OCI-M2 (cell line): ENCODE measurements at regions not wholly inside any gene's neighbourhood (a gene's known extent, or its start where the extent isn't known, plus 50 kb on each side); places are given as distances from the start of the nearest gene placed in this dataset.

ENCODE experiments used
- DNase-seq: peaks from one replicate; lab custom pipeline; 2025; ENCODE audit not compliant: unreplicated experiment; lab: John Stamatoyannopoulos, UW

DNA sequence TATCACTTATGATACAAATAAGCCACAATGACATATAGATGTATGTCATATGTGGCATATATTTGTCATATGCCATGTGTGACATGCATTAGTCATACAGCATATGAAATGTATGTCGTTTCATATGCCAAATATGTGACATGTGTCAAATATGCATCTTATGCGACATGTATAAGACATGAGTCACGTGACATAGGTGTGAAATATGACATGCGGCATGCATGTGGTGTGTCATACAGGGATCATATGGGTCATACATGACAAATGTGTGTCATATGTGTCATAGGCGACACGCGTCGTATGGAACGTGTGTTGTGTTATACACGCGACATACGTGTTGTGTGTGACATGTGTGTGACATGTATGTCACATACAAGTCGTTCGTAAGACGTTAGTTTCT is 2154.0 kb upstream of the PIK3C3 start:
- no peak for DNase-seq

DNA sequence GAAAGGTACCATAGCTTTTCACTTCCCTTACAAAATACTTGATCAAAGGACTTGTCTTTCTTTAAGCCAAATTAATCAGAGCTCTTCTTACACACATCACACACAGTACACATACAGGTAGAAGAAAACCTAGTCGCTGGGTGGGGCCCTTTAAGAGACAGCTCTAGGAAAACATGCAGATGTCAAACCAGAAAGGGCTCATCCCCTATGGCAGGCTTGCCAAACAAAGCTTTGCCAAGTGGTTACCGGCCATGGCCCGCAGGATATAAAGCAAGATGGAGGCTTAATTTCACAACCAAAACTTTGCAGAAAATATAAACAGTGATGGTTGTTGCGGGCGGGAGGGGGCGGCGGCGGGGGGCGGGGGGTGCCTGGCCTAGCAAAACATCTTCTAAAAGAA is 2156.0 kb upstream of the PIK3C3 start:
- no peak for DNase-seq

DNA sequence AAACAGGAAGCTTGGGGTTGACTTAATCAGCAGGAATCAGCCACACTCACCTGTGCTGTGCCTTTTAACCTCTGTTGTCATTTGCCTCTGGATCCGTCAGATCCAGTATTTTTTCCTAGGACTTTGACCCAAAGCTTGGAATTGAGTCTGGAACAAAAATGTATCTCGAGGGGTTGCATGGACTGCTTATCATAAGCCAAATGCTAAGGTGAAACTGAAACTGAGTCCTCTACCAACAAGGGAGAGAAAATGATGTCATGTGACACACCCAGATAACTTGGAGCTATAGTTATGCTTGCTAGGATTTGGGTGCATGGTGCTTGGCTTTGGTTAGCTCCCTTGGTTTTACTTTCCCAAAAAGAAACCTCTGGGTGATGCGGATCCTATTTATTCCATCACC is 2158.6 kb upstream of the PIK3C3 start:
- no peak for DNase-seq

DNA sequence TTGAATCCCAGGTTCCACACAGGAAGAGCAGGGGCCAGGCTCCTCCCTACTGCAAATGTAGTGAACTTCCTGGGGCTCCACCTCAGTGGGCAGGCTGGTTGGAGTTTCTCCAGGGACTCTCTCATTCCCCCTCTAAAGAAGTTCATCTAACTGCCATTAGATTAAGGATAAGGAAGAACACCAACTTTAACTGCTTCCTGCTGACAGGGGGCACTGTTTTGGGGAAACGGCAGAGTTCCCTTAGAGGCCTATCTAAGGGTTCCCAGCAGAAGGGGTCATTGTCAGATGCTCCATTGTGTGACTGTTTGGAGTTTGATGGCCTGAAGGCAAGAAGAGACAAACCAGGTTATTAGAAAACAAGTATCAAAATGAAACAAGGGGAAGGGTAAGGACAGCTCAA is 2159.7 kb upstream of the PIK3C3 start:
- DNase-seq: no peak

DNA sequence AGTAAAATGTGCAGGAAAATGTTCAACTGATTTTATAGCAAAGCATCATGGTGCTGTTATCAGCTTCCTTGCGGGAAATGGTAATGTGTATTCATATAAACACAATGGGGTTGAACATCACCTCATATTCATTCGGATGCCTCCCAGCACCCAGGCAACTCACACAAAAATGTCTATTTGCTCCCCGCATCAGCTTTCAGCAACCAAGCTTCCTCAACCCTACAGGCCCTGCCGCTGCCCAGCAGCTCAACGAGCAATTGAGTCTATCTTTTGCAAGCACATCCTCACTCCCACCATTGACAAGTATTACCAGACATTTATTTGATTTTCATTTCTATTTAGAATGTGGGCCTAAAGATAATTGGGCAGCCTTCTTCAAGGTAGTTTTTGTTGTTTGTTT is 2161.4 kb upstream of the PIK3C3 start:
- no peak for DNase-seq

DNA sequence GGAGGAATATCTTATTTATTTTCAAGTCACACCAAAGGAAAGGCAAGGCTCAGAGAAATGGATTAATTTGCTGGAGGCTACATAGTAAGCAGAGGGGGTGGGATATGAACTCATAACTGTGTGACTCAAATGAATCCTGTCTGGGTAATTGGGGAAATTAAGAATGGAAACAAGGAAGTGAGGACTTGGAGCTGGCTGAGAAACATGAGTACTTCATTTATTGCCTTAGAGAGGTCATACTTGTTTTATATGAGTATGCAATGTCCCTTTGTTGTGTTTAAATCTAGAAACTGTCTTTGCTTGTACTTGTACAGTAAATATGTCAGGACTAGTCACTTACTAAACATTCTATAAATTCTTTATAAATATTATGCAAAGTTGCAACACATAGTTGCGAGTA is 2166.7 kb upstream of the PIK3C3 start:
- no peak for DNase-seq

DNA sequence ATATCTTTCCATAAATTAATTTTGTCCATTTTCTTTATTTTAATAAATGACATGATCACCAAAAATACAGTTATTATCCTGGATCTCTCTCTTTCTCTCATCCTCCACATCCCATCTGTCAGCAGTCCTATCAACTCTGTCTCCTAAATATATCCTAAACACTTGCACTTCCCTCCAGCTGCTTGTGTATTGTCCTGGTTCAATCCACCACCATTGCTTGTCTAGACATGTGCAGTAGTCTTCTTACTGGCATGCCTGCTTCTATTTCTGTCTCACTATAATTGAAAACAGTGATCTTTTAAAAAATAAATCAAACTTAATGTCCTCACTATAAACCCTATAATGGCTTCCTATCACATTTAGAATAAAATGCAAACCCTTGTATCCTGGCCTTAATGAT is 2168.6 kb upstream of the PIK3C3 start:
- no peak for DNase-seq

DNA sequence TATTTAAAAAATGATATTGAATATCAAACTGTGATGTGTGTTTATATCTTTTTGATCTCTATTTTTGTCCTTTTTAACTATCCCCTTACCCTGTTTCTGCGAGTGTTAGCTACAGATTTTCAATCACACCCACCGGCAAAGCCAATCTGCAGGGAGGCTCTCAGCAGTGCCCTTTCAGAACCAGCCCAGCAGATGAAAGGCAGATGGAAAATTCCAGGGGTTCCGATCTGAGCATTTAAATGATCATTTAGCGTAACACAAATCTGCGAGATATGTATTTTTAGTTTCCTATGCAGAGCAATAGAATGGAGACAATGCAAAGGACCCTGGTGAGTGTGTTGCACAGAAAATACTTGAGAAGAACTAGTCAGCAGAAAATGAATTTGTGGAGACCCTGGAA is 2170.5 kb upstream of the PIK3C3 start:
- no peak for DNase-seq

DNA sequence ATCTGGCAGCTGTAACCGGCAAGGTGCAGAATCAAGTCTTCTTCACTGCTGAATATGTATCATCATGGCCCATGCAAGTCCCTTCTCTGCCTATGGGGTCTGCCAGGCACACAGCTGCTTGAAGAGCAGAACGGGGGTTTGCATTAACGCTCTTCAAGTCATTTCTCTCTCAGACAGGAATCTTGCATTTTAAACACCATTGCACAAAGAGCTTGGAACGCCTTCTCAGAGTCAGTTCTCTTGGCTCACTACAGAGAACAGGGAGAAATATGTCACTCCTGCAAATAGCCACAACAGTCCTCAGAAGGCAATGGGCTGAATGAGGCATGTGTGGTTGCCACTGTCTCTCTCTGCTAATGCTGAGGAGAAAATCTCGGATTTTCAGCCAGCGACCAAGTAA is 2173.5 kb upstream of the PIK3C3 start:
- DNase-seq: no peak

DNA sequence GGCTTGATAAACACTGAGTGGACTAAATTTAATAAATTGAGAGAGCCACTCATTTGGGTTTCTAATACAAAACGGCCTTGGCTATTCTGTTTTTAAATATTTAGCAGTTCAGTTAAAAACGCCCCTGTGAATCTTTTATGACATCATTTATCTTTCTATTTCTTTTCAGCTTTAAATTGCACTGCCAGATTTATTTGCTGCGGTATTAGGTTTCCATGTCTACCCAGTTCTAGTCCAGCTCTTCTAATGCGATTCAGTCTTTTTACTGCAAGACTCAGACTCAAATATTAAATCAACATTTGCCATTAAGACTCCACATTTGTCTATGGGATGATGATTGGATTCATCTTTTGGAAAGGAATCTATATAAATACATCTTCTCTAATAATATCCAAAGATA is 2174.3 kb upstream of the PIK3C3 start:
- DNase-seq: no peak

DNA sequence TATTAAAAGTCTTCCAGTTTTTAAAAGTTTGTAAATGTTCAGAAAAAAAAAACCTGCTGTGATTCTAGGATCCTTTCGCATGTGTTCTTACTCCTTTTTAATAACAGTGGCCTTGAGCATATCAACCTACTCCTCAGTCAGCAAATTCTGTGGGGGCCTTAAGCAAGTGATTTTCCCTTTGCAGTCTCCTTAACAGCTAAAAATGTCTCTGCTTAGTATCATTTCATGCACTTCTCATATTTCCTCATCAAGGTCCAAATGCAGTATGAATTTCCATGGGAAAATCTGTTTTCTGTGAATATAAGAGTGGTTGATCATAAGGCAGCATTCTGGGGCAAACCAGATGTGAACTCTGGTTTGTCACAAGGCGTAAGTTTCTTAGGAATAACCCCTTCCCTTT is 2175.1 kb upstream of the PIK3C3 start:
- no peak for DNase-seq

DNA sequence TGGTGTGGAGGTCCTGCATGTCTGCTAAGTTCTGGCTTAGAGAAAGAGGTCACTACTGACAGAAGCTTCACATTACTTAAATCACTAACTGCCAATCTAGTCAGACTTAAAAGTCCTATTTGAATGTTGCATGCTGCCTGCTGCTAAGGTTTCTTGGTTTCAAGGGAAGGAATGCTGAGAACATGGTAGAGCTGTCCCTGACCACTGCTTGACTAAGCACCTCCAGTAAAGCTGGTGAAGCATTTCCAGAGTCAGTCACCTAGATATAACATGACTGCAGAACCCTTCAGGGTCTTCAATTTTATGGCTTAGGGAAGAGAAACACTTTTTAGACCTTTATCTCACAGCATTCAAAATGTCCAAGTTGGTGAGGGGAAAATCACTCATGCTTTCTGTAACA is 2178.3 kb upstream of the PIK3C3 start:
- DNase-seq: no peak

DNA sequence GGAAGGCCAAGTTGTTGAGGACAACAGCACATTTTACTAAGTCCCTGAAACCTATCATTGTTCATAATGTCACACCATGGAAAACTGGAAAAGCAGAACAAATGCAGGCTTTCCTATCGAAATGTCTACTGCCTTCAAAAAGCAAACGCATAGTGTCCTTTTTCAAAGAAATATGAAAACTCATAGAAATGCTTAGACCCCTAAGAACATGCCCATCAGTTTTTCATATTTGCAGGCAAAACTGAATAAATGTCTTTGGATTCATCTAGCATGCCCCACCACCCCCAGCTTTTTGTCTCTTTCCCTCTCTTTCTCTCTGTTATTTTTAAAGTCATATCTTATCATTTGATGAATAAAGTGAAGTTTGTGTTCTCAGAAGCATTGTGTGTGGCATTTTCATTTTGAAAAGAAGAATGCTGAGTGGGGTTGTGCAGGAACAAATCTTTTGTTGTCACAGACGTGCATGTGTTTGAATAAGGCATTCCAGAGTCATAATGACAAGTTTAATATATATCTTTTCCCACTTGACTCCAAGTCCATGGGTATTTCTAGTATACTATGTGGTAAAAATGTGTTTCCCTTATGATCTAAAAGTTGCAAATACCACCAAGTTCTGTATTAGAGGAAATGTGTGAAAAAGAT is 2180.0 kb upstream of the PIK3C3 start:
- DNase-seq: no peak

DNA sequence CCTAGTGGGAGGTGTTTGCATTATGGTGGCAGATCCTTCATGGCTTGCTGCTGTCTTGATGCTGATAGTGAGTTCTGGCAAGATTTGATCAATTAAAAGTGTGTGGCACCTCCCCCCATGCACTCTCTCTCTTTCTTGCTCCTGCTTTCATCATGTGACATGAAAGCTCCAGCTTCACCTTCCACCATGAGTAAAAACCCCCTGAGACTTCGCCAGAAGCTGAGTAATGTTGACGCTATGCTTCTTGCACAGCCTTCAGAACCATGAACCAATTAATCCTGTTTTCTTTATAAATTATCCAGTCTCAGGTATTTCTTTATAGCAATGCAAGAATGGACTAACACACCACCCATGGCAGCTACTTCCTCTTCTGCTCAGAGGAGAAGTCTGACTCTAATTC is 2181.4 kb upstream of the PIK3C3 start:
- no peak for DNase-seq

DNA sequence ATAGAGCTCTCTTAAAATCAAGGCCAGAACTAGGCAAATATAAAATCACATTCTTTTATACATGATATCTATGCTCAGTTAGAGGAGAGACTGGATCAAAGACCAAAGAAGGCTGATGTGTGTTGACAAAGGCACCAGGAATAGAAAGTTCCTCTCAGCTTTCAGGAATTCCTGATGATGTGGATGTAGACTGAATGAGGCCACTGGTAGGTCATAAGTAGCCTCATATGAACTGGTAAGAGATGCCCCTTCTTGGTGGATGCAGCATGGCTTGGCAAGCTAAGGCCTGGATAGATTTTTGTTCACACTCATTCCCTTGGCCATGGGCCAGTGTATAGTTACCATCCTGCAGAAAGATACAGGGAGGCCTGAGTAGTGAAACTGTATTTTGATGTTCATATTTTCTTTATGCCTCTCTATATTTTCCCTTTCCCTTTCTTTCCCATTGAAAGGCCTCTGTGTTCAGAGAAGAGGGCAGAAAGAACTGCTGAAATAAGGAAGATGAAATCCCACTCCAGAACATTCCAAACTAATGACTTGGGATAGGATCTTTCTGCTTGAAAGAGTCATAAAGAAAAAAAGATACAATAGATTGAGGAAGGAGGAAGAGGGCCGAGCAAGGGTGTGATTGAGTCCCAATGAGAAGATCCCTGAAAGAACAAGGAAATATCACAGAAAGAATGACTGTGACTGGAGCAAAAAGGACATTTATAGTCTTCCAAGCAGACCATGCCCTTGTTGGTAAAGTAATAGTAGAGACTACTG is 2182.7 kb upstream of the PIK3C3 start:
- no peak for DNase-seq

DNA sequence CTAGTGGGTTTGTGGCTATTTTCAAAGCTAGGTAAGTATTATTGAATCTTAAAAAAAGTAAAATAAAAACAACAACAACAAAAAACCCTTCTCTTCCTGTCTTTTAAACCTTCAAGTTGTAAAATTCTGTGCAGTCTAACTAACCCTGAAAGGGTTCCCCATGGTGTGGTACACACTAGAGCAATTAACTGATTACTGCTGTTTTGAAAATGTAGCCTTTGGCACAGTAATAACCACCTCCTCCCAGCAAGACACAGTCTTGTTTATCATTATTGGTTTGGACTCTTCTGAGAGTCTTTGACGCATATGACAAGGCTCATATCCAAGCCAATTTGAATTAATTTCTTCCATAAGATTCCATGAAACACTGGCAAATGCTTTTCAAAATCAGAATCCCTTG is 2184.6 kb upstream of the PIK3C3 start:
- no peak for DNase-seq

DNA sequence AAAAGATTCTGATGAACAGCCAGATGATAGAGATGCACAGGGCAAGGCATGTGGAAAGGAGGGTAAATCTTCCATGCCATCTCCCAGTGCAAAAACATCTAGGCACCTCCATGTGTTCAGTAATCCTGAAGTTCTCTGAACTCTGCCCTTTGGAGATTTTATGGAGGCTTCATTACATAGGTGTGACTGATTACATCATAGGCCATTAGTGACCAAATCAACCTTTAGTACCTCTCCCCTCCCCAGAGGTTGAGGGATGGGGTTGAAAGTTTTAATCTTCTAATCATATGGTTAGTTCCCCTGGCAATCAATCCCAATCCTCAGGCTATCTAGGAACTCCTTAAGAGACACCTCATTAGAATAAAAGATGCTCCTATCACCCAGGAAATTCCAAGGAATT is 2190.2 kb upstream of the PIK3C3 start:
- DNase-seq: no peak

DNA sequence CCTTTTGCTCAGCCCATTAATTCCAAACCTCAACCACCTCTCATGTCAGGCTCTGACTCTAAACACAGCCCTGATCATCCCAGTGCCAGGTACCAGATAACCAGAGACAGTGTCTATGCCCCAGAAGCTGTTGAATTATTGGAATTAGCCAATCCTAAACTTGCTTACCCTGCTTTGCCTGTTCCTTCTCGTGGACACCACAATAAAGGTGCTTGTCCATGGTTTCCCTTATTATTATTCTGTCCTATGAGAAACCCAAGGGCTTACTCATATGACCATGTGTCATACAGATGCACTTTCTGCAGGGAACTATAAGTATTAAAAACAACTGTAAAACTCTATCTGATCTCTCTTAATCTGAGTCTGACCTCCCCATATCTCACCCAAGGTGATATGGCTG is 2193.8 kb upstream of the PIK3C3 start:
- no peak for DNase-seq

DNA sequence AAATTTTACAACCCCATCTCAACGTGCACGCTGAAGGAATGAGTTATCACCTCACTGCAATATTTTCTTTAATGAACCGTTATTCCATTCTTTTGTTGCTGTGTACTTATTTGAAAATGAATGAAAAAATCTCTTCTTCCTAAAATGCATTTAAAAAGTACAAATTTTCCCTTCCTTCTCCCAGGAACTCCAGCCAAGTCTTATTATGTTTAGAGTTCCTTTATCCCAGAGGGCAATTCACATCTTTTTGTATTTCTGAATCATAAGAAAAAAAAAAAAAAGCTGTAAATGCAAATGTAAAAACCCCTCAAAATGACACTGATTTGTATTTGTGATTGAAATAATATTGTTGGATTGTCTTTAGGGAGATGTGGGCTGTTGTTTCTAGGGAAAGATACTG is 2194.3 kb upstream of the CELF4 start:
- DNase-seq: no peak

DNA sequence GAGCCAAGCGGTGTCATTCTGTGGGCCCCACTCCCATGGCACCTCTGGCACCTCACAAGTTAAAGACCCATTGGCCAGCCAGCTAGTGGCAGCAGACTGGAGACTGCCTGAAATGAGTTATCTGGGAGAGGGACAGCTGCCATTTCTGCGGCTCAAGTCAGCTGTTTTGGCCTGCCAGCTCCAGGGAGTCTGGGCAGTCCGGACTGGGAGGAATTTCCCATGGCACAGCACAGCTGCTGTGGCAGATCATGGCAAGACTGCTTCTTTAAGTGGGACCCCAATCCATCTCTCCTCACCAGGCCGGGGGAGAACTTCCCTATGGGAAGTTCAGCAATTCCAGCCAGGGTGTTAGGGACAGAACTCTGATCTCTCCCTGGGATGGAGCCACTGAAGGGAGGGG is 2187.6 kb upstream of the CELF4 start:
- no peak for DNase-seq

DNA sequence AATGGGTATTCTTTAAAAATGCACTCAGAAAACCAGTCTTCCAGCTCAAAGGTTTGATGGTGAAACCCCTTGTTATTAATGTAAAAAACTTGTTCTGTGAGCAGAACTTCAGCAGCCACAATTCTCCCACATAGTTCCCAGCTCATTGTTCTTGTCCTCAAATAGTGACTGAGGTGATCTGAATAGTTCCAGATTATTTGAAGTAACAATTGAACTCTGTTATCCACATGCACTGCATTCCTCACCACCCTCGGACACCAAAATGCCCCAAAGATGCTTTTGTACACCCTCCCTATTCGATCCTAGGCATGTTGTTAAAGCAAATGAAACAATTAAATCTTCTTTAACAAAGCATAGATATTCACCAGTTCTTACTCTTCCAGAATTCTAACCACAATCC is 2186.8 kb upstream of the CELF4 start:
- no peak for DNase-seq

DNA sequence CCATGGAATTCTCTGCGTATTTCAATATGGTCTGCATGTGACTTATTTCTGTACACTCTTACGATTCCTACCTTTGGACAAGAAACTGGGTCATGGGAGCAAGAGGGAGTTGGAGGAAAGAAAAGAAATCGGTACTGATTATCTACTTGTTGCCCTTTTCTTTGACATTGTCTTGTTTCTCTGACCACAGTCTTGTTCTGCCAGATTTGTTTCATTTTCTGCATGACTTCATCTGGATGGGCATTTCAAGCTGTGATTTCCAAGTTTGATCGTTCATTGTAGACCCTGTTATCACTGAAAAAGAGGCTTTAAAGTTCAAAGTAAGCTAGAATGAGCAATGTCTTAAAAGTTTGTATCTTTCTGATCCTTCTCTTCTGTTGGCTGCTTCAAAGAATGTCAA is 2186.3 kb upstream of the CELF4 start:
- no peak for DNase-seq

DNA sequence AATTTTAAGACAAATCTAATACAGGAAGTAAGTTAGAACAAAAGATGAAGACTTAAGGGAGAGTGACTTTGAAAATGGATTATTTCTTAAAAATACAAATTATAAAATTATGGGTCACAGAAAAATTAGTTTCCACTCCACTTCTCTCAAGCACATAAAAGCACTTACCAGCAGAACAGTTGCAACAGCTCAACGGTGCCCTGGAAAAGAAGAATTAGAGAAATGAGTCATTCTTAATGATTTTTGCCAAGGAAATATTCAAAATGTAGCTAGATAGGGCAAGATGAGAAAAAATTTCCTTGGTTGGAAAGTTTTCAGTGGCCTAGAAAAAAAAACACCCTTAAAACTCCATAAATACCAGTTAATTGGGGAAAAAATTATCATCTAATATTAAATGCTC is 2185.6 kb upstream of the CELF4 start:
- no peak for DNase-seq
